Glutamatergic neuron (in vitro differentiated cells): ENCODE measurements at regions not wholly inside any gene's neighbourhood (a gene's known extent, or its start where the extent isn't known, plus 50 kb on each side); places are given as distances from the start of the nearest gene placed in this dataset.

Source experiments
- DNase-seq: peaks from one replicate; pipeline ENCODE4 v3.0.0; 2022
- H3K27ac Mint-ChIP-seq: one replicate; pipeline ENCODE4 v1.8.0; 2020; ENCODE audit warnings: mild to moderate bottlenecking, mixed read lengths, inconsistent platforms; ENCODE audit not compliant: unreplicated experiment
- H3K27me3 Mint-ChIP-seq: one replicate; pipeline ENCODE4 v1.8.0; 2020; ENCODE audit warnings: mild to moderate bottlenecking, moderate library complexity, mixed read lengths, inconsistent platforms; ENCODE audit not compliant: unreplicated experiment
- H3K36me3 Mint-ChIP-seq: one replicate; pipeline ENCODE4 v1.8.0; 2020; ENCODE audit warnings: mild to moderate bottlenecking, mixed read lengths, inconsistent platforms; ENCODE audit not compliant: unreplicated experiment
- H3K4me1 Mint-ChIP-seq: one replicate; pipeline ENCODE4 v1.8.0; 2020; ENCODE audit warnings: mild to moderate bottlenecking, low read depth, mixed read lengths, inconsistent platforms; ENCODE audit not compliant: unreplicated experiment
- H3K4me3 Mint-ChIP-seq: one replicate; pipeline ENCODE4 v1.8.0; 2020; ENCODE audit warnings: mild to moderate bottlenecking, mixed read lengths, inconsistent platforms; ENCODE audit not compliant: unreplicated experiment
- H3K9me3 Mint-ChIP-seq: one replicate; pipeline ENCODE4 v1.8.0; 2020; ENCODE audit warnings: mild to moderate bottlenecking, moderate library complexity, mixed read lengths, inconsistent platforms; ENCODE audit not compliant: unreplicated experiment
- CTCF ChIP-seq: fragments of 200-600 bp; sonication (generic); IDR thresholded peaks from one replicate; pipeline ENCODE4 v1.5.0; 2021; ENCODE audit not compliant: partially characterized antibody, unreplicated experiment

GRCh38 chr16:65617421-65617820 is 495.6 kb upstream of the CDH11 start:
- Mint-ChIP-seq H3K4me1 (peaks cover 9% of the 10 kb centered on the region), H3K4me3 (no peak overlapping the region), H3K27me3 (no peaks in the 10 kb centered on the region), H3K27ac (no peak overlapping the region), H3K9me3 (no peaks in the 10 kb centered on the region), H3K36me3 (no peaks in the 10 kb centered on the region)
- no peak for TF ChIP-seq CTCF
- no peak for DNase-seq

GRCh38 chr16:65608455-65608854 is 486.6 kb upstream of the CDH11 start:
- Mint-ChIP-seq H3K4me1 (no peaks in the 10 kb centered on the region), H3K4me3 (no peak overlapping the region), H3K9me3 (no peaks in the 10 kb centered on the region), H3K36me3 (no peaks in the 10 kb centered on the region), H3K27ac (no peak overlapping the region), H3K27me3 (peaks cover 3% of the 10 kb centered on the region)
- TF ChIP-seq CTCF, result no peak
- DNase-seq, result no peak

- no peak overlapping the region for H3K27ac Mint-ChIP-seq
- DNase-seq, result no peak
- peaks cover 3% of the 10 kb centered on the region for H3K27me3 Mint-ChIP-seq
- H3K36me3 Mint-ChIP-seq, result no peaks in the 10 kb centered on the region
- H3K4me1 Mint-ChIP-seq, result no peaks in the 10 kb centered on the region
- no peak overlapping the region for H3K4me3 Mint-ChIP-seq
- no peaks in the 10 kb centered on the region for H3K9me3 Mint-ChIP-seq
- no peak for TF ChIP-seq CTCF
These were observed 482.9 kb upstream of the CDH11 start for GRCh38 chr16:65604771-65605170.

GRCh38 chr16:65601781-65602180 is 479.9 kb upstream of the CDH11 start:
- TF ChIP-seq CTCF, result no peak
- peaks cover 1% of the 10 kb centered on the region for H3K36me3 Mint-ChIP-seq

GRCh38 chr16:65600629-65601028 is 478.8 kb upstream of the CDH11 start:
- Mint-ChIP-seq H3K4me3 (no peak overlapping the region), H3K4me1 (no peaks in the 10 kb centered on the region), H3K27me3 (peaks cover 3% of the 10 kb centered on the region), H3K27ac (no peak overlapping the region), H3K9me3 (no peaks in the 10 kb centered on the region), H3K36me3 (peaks cover 4% of the 10 kb centered on the region)
- no peak for TF ChIP-seq CTCF
- DNase-seq, result no peak

More at GRCh38 chr16:65601781-65602180, 479.9 kb upstream of the CDH11 start:
- no peak overlapping the region for H3K4me3 Mint-ChIP-seq
- H3K9me3 Mint-ChIP-seq, result no peaks in the 10 kb centered on the region
- no peaks in the 10 kb centered on the region for H3K4me1 Mint-ChIP-seq
- H3K27ac Mint-ChIP-seq, result no peak overlapping the region
- H3K27me3 Mint-ChIP-seq, result peaks cover 3% of the 10 kb centered on the region
- no peak for DNase-seq
